ENCODE measurements at regions not wholly inside any gene's neighbourhood (a gene's known extent, or its start where the extent isn't known, plus 50 kb on each side); places are given as distances from the start of the nearest gene placed in this dataset.
A peak's percentile ranks its signal among the peaks of the same experiment; 100 is the strongest.

- DNase-seq (ENCODE audit: low read depth): no peak
- H3K4me3 ChIP-seq (replicated peaks; ENCODE audit: low read depth, low read length): no peak overlapping the region
- TF ChIP-seq, protein P1, sequence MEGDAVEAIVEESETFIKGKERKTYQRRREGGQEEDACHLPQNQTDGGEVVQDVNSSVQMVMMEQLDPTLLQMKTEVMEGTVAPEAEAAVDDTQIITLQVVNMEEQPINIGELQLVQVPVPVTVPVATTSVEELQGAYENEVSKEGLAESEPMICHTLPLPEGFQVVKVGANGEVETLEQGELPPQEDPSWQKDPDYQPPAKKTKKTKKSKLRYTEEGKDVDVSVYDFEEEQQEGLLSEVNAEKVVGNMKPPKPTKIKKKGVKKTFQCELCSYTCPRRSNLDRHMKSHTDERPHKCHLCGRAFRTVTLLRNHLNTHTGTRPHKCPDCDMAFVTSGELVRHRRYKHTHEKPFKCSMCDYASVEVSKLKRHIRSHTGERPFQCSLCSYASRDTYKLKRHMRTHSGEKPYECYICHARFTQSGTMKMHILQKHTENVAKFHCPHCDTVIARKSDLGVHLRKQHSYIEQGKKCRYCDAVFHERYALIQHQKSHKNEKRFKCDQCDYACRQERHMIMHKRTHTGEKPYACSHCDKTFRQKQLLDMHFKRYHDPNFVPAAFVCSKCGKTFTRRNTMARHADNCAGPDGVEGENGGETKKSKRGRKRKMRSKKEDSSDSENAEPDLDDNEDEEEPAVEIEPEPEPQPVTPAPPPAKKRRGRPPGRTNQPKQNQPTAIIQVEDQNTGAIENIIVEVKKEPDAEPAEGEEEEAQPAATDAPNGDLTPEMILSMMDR (IDR thresholded peaks at IDR 0.05; ENCODE audit: low read length, missing control alignments): no peak
Measured at GRCh38 chr1:199221371-199222150, 582.7 kb downstream of the PTPRC start.

DNA sequence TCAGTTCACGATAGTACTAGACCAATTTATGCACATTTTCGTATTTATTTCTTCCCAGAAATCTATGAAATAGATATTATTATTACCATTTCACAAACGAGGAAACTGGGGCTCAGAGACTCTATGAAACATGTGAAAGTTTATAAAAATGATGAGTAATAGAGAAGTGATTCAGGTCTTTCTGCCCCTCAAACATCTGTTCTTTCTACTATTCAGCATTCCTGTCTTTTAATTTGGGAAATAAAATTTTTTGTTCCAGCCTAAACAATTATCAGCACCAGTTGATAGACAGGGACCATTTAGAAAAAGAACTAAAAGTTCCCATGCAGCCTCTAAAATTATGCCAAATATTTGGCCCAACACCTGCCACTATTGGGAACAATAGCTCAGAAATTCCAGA, 585.1 kb downstream of the PTPRC start:
- no peak overlapping the region for H3K4me3 ChIP-seq (replicated peaks; ENCODE audit: low read depth, low read length)
- no peak for DNase-seq (ENCODE audit: low read depth)
- TF ChIP-seq, protein P1 (IDR thresholded peaks at IDR 0.05; ENCODE audit: low read length, missing control alignments): no peak

DNA sequence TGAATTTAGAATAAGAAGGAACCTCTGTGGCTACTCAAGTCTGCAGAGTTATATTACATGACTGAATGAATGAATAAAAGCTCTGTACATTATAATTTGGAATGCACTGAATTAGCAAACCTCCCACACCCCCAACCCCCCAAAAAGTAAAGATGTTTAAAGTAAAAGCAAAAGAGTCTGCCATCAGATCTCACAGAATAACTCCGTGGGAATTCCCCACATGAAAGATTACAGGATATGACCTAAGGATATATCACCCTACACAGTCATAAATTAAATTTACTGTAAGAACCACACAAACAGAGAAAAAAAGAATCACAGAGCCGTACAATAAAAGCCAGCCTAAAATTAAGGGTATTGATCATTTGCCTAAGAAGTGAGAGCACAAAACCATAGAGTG, 587.3 kb downstream of the PTPRC start:
- DNase-seq (ENCODE audit: low read depth): peak; percentile 44
- TF ChIP-seq, protein P1 (IDR thresholded peaks at IDR 0.05; ENCODE audit: low read length, missing control alignments): no peak
- no peak overlapping the region for H3K4me3 ChIP-seq (replicated peaks; ENCODE audit: low read depth, low read length)

GRCh38 chr1:199242147-199242546, 603.3 kb downstream of the PTPRC start:
- no peak for DNase-seq (ENCODE audit: low read depth)
- no peak overlapping the region for H3K4me3 ChIP-seq (replicated peaks; ENCODE audit: low read depth, low read length)
- TF ChIP-seq, protein P1 (IDR thresholded peaks at IDR 0.05; ENCODE audit: low read length, missing control alignments): no peak

DNA sequence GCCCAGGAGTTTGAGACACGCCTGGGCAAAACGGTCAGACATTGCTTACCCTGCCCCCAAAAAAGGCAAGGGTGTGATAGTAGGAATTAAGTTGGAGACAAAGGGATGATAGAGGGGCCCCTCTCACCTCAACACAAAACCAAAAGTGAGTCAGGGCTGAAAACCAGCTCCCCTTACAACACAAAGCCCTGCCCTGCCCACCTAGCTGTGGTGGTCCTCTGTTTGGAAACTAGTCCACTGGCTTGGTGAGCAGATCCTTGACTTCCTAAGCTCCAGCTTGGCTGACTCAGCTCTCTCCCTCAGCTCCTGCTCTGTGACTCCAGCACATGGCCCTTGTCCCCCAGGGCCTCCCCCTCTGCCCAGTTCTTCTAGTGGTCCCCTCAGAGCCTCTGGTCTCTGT, 603.8 kb downstream of the PTPRC start:
- no peak for DNase-seq (ENCODE audit: low read depth)
- no peak overlapping the region for H3K4me3 ChIP-seq (replicated peaks; ENCODE audit: low read depth, low read length)
- TF ChIP-seq, protein P1 (IDR thresholded peaks at IDR 0.05; ENCODE audit: low read length, missing control alignments): no peak

- TF ChIP-seq, protein P1 (IDR thresholded peaks at IDR 0.05; ENCODE audit: low read length, missing control alignments): peak; percentile 70
- H3K4me3 ChIP-seq (replicated peaks; ENCODE audit: low read depth, low read length): no peak overlapping the region
- peak; percentile 57 for DNase-seq (ENCODE audit: low read depth)
Measured at GRCh38 chr1:199243423-199244061, 604.7 kb downstream of the PTPRC start.
